Activated CD4-positive, CD25-positive, alpha-beta regulatory T cell treated with anti-CD3 and anti-CD28 coated beads, Interleukin-2, amount 50 U/mL, for 24 hours (primary cell): ENCODE measurements at regions not wholly inside any gene's neighbourhood (a gene's known extent, or its start where the extent isn't known, plus 50 kb on each side); places are given as distances from the start of the nearest gene placed in this dataset.

Experiments
- ATAC-seq, 2 donors: fragments of 150-1000 bp; cut with Tn5 transposase; one replicate each; pipeline ENCODE4 v1.10.0; 2021; ENCODE audit warnings: mild to moderate bottlenecking in 1 of 2, moderate library complexity in 1 of 2

- no peak for ATAC-seq
These were observed 760.1 kb downstream of the RPS29 start for GRCh38 chr14:48826058-48826457.

- ATAC-seq: no peak
These were observed 771.6 kb downstream of the RPS29 start for GRCh38 chr14:48814562-48814961.

GRCh38 chr14:48805315-48805714 is 780.9 kb downstream of the RPS29 start:
- ATAC-seq: no peak

- ATAC-seq: no peak
These were observed 793.7 kb downstream of the RPS29 start for GRCh38 chr14:48792376-48793024.

- ATAC-seq: no peak
These were observed 797.4 kb downstream of the RPS29 start for GRCh38 chr14:48788771-48789170.

- ATAC-seq: no peak
These were observed 799.7 kb downstream of the RPS29 start for GRCh38 chr14:48786498-48786897.

- no peak for ATAC-seq
These were observed 814.5 kb downstream of the RPS29 start for GRCh38 chr14:48771717-48772116.

GRCh38 chr14:48751293-48751692 is 834.9 kb downstream of the RPS29 start:
- no peak for ATAC-seq

GRCh38 chr14:48748151-48748675 is 838.0 kb downstream of the RPS29 start:
- no peak for ATAC-seq

- ATAC-seq: no peak
These were observed 838.6 kb downstream of the RPS29 start for GRCh38 chr14:48747561-48748089.

GRCh38 chr14:48744202-48744601 is 842.0 kb downstream of the RPS29 start:
- ATAC-seq: no peak

GRCh38 chr14:48738186-48738925 is 847.8 kb downstream of the RPS29 start:
- ATAC-seq: no peak

GRCh38 chr14:48735607-48736006 is 850.6 kb downstream of the RPS29 start:
- no peak for ATAC-seq

- no peak for ATAC-seq
These were observed 854.9 kb downstream of the RPS29 start for GRCh38 chr14:48731260-48731659.

- no peak for ATAC-seq
These were observed 860.0 kb downstream of the RPS29 start for GRCh38 chr14:48726080-48726642.

- no peak for ATAC-seq
These were observed 861.0 kb downstream of the RPS29 start for GRCh38 chr14:48725051-48725734.

- no peak for ATAC-seq
These were observed 862.2 kb downstream of the RPS29 start for GRCh38 chr14:48723841-48724495.

- ATAC-seq: no peak
These were observed 871.8 kb downstream of the RPS29 start for GRCh38 chr14:48714366-48714765.

GRCh38 chr14:48710133-48710532 is 876.0 kb downstream of the RPS29 start:
- no peak for ATAC-seq

GRCh38 chr14:48709277-48709785 is 876.8 kb downstream of the RPS29 start:
- no peak for ATAC-seq

GRCh38 chr14:48704639-48705038 is 881.5 kb downstream of the RPS29 start:
- ATAC-seq: no peak
